Dermis microvascular lymphatic vessel endothelial cell (primary cell): ENCODE measurements at regions not wholly inside any gene's neighbourhood (a gene's known extent, or its start where the extent isn't known, plus 50 kb on each side); places are given as distances from the start of the nearest gene placed in this dataset.
"Not testable (repeated sequence)": the region's sequence is repeated elsewhere in the genome, so short reads cannot be mapped to it uniquely, and the experiment has no call there.

Source experiments
- DNase-seq, 2 donors: peaks; one replicate each; pipeline versions ENCODE4 v3.0.0 to v3.0.0-alpha.2; 2010; ENCODE audit warnings: low read depth in 2 of 2

GRCh38 chr3:87495938-87496337 is 219.6 kb upstream of the POU1F1 start:
- DNase-seq = no peak

- no peak for DNase-seq
Observed at GRCh38 chr3:87494264-87494663, 217.9 kb upstream of the POU1F1 start.

- DNase-seq = no peak
Observed at GRCh38 chr3:87491843-87492242, 215.5 kb upstream of the POU1F1 start.

GRCh38 chr3:87489892-87490291 is 213.5 kb upstream of the POU1F1 start:
- DNase-seq = no peak

- no peak for DNase-seq
Observed at GRCh38 chr3:87488765-87489164, 212.4 kb upstream of the POU1F1 start.

- not testable (repeated sequence) for DNase-seq
Observed at GRCh38 chr3:87486635-87487034, 210.3 kb upstream of the POU1F1 start.

GRCh38 chr3:87486115-87486514 is 209.7 kb upstream of the POU1F1 start:
- no peak for DNase-seq

- no peak for DNase-seq
Observed at GRCh38 chr3:87478716-87479115, 202.3 kb upstream of the POU1F1 start.

- DNase-seq = no peak
Observed at GRCh38 chr3:87473944-87474343, 197.6 kb upstream of the POU1F1 start.

GRCh38 chr3:87468938-87469337 is 192.6 kb upstream of the POU1F1 start:
- DNase-seq = no peak

GRCh38 chr3:87468235-87468634 is 191.9 kb upstream of the POU1F1 start:
- DNase-seq = no peak

- no peak for DNase-seq
Observed at GRCh38 chr3:87462228-87462627, 185.8 kb upstream of the POU1F1 start.

GRCh38 chr3:87461443-87461842 is 185.1 kb upstream of the POU1F1 start:
- no peak for DNase-seq

GRCh38 chr3:87461036-87461435 is 184.7 kb upstream of the POU1F1 start:
- DNase-seq = no peak

- DNase-seq = no peak
Observed at GRCh38 chr3:87448558-87448957, 172.2 kb upstream of the POU1F1 start.

GRCh38 chr3:87446849-87447387 is 170.5 kb upstream of the POU1F1 start:
- DNase-seq = no peak

- no peak for DNase-seq
Observed at GRCh38 chr3:87442470-87442869, 166.1 kb upstream of the POU1F1 start.

- DNase-seq = no peak
Observed at GRCh38 chr3:87437765-87438164, 161.4 kb upstream of the POU1F1 start.

- DNase-seq = no peak
Observed at GRCh38 chr3:87436781-87437543, 160.6 kb upstream of the POU1F1 start.

GRCh38 chr3:87435926-87436620 is 159.7 kb upstream of the POU1F1 start:
- no peak for DNase-seq

- not testable (repeated sequence) for DNase-seq
Observed at GRCh38 chr3:87433445-87433844, 157.1 kb upstream of the POU1F1 start.

- no peak for DNase-seq
Observed at GRCh38 chr3:87426918-87427317, 150.5 kb upstream of the POU1F1 start.

GRCh38 chr3:87425056-87425455 is 148.7 kb upstream of the POU1F1 start:
- DNase-seq = no peak
